A549 (cell line): ENCODE measurements at regions not wholly inside any gene's neighbourhood (a gene's known extent, or its start where the extent isn't known, plus 50 kb on each side); places are given as distances from the start of the nearest gene placed in this dataset.

Experiments used
- CEBPB ChIP-seq, 2 experiments: fragments of >200 bp in 1 of 2; sonication (Bioruptor Twin) in 1 of 2; formaldehyde crosslinking in 1 of 2; IDR thresholded peaks; 2 replicates each; pipeline ENCODE4 v1.6.1; 2012 to 2016
- EP300 ChIP-seq, 2 experiments: fragments of >200 bp; sonication (Bioruptor Twin); formaldehyde crosslinking; IDR thresholded peaks; 2 replicates in 1 of 2; 3 replicates in 1 of 2; pipeline ENCODE4 v1.6.1; 2016 to 2017
- ESRRA ChIP-seq: fragments of 150-350 bp; IDR thresholded peaks from 2 replicates; pipeline ENCODE4 v1.6.1; 2014; ENCODE audit warnings: mild to moderate bottlenecking, low read length, borderline replicate concordance
- MAZ ChIP-seq: fragments of 150-350 bp; IDR thresholded peaks from 2 replicates; pipeline ENCODE4 v1.6.1; 2014; ENCODE audit warnings: antibody characterized with exemption, low read depth, low read length, borderline replicate concordance
- PHF8 ChIP-seq: fragments of 200-600 bp; sonication (generic); IDR thresholded peaks from 2 replicates; pipeline ENCODE4 v1.6.1; 2016; ENCODE audit warnings: low read depth, mild to moderate bottlenecking, antibody characterized with exemption, moderate library complexity, borderline replicate concordance
- POLR2A ChIP-seq: IDR thresholded peaks from 2 replicates; pipeline ENCODE4 v1.6.1; 2012; ENCODE audit warnings: mild to moderate bottlenecking, low read length
- RAD21 ChIP-seq, 2 experiments: fragments of >200 bp in 1 of 2; sonication (Bioruptor Twin) in 1 of 2; formaldehyde crosslinking in 1 of 2; IDR thresholded peaks in 1 of 2; conservative IDR thresholded peaks in 1 of 2; 2 replicates in 1 of 2; 3 replicates in 1 of 2; pipeline ENCODE4 v1.6.1; 2012 to 2018; ENCODE audit warnings: inconsistent platforms in 1 of 2
- RARB ChIP-seq: fragments of 250-450 bp; sonication (Bioruptor Pico); IDR thresholded peaks from 2 replicates; pipeline ENCODE4 v1.8.0; 2021; ENCODE audit warnings: mild to moderate bottlenecking, moderate library complexity
- RNF2 ChIP-seq: fragments of 200-600 bp; sonication (generic); IDR thresholded peaks from 2 replicates; pipeline ENCODE4 v1.6.1; 2016; ENCODE audit warnings: low read depth, mild to moderate bottlenecking, antibody characterized with exemption, moderate library complexity, borderline replicate concordance
- ZNF302 ChIP-seq: fragments of 250-450 bp; sonication (Bioruptor Pico); IDR thresholded peaks from 2 replicates; pipeline ENCODE4 v1.9.0; 2021; ENCODE audit warnings: inconsistent platforms, mild to moderate bottlenecking, moderate library complexity
- TF ChIP-seq, protein P1 (sequence below): fragments of >200 bp; sonication (Bioruptor Twin); formaldehyde crosslinking; IDR thresholded peaks from 3 replicates; pipeline ENCODE4 v1.5.1; 2016
- TF ChIP-seq, protein P2 (sequence below): fragments of 450-650 bp; IDR thresholded peaks from 2 replicates; pipeline ENCODE4 v1.6.1; 2014; ENCODE audit warnings: antibody characterized with exemption
- TF ChIP-seq, protein P3 (sequence below): fragments of 200-600 bp; sonication (generic); IDR thresholded peaks from 2 replicates; pipeline ENCODE4 v1.6.1; 2016; ENCODE audit warnings: antibody characterized with exemption, mild to moderate bottlenecking, moderate library complexity
- TF ChIP-seq, protein P4 (sequence below): IDR thresholded peaks from 2 replicates; pipeline ENCODE4 v1.6.1; 2012

DNA sequence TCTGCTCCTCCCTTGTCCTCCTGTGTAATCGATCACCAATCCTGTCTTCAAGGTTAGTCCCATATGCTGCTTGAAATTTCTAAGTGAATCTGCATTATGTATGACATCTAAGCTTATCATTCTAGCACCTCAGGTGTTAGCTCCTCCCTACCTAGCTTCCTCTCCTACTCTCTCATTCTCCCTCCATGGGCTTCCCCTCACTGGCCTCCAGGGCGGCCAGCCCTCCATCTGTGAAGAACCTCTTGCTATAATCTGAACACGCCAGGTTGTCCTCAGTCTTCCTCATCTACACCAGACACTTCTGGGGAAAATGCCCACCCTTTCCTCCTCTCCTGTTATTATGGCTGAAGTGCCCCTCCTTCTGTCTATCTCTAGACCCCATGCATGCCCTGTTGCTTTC, 599.3 kb upstream of the KLF4 start:
- no peak for TF ChIP-seq MAZ
- TF ChIP-seq POLR2A: no peak
- TF ChIP-seq, protein P1, sequence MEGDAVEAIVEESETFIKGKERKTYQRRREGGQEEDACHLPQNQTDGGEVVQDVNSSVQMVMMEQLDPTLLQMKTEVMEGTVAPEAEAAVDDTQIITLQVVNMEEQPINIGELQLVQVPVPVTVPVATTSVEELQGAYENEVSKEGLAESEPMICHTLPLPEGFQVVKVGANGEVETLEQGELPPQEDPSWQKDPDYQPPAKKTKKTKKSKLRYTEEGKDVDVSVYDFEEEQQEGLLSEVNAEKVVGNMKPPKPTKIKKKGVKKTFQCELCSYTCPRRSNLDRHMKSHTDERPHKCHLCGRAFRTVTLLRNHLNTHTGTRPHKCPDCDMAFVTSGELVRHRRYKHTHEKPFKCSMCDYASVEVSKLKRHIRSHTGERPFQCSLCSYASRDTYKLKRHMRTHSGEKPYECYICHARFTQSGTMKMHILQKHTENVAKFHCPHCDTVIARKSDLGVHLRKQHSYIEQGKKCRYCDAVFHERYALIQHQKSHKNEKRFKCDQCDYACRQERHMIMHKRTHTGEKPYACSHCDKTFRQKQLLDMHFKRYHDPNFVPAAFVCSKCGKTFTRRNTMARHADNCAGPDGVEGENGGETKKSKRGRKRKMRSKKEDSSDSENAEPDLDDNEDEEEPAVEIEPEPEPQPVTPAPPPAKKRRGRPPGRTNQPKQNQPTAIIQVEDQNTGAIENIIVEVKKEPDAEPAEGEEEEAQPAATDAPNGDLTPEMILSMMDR: no peak
- TF ChIP-seq, protein P2, sequence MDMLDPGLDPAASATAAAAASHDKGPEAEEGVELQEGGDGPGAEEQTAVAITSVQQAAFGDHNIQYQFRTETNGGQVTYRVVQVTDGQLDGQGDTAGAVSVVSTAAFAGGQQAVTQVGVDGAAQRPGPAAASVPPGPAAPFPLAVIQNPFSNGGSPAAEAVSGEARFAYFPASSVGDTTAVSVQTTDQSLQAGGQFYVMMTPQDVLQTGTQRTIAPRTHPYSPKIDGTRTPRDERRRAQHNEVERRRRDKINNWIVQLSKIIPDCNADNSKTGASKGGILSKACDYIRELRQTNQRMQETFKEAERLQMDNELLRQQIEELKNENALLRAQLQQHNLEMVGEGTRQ: no peak
- no peak for TF ChIP-seq RARB
- no peak for TF ChIP-seq RAD21 (conservative IDR thresholded peaks at IDR 0.05 in 1 of 2, IDR thresholded peaks at IDR 0.05 in 1 of 2)
- no peak for TF ChIP-seq RNF2
- TF ChIP-seq ESRRA: no peak
- no peak for TF ChIP-seq PHF8
- no peak for TF ChIP-seq EP300 (IDR thresholded peaks at IDR 0.05)
- TF ChIP-seq, protein P3, sequence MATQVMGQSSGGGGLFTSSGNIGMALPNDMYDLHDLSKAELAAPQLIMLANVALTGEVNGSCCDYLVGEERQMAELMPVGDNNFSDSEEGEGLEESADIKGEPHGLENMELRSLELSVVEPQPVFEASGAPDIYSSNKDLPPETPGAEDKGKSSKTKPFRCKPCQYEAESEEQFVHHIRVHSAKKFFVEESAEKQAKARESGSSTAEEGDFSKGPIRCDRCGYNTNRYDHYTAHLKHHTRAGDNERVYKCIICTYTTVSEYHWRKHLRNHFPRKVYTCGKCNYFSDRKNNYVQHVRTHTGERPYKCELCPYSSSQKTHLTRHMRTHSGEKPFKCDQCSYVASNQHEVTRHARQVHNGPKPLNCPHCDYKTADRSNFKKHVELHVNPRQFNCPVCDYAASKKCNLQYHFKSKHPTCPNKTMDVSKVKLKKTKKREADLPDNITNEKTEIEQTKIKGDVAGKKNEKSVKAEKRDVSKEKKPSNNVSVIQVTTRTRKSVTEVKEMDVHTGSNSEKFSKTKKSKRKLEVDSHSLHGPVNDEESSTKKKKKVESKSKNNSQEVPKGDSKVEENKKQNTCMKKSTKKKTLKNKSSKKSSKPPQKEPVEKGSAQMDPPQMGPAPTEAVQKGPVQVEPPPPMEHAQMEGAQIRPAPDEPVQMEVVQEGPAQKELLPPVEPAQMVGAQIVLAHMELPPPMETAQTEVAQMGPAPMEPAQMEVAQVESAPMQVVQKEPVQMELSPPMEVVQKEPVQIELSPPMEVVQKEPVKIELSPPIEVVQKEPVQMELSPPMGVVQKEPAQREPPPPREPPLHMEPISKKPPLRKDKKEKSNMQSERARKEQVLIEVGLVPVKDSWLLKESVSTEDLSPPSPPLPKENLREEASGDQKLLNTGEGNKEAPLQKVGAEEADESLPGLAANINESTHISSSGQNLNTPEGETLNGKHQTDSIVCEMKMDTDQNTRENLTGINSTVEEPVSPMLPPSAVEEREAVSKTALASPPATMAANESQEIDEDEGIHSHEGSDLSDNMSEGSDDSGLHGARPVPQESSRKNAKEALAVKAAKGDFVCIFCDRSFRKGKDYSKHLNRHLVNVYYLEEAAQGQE: no peak
- TF ChIP-seq, protein P4, sequence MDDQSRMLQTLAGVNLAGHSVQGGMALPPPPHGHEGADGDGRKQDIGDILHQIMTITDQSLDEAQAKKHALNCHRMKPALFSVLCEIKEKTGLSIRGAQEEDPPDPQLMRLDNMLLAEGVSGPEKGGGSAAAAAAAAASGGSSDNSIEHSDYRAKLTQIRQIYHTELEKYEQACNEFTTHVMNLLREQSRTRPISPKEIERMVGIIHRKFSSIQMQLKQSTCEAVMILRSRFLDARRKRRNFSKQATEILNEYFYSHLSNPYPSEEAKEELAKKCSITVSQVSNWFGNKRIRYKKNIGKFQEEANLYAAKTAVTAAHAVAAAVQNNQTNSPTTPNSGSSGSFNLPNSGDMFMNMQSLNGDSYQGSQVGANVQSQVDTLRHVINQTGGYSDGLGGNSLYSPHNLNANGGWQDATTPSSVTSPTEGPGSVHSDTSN: no peak
- TF ChIP-seq ZNF302: no peak
- no peak for TF ChIP-seq CEBPB (IDR thresholded peaks at IDR 0.05)
